ENCODE measurements at regions not wholly inside any gene's neighbourhood (a gene's known extent, or its start where the extent isn't known, plus 50 kb on each side); places are given as distances from the start of the nearest gene placed in this dataset.
A peak's percentile ranks its signal among the peaks of the same experiment; 100 is the strongest.

DNA sequence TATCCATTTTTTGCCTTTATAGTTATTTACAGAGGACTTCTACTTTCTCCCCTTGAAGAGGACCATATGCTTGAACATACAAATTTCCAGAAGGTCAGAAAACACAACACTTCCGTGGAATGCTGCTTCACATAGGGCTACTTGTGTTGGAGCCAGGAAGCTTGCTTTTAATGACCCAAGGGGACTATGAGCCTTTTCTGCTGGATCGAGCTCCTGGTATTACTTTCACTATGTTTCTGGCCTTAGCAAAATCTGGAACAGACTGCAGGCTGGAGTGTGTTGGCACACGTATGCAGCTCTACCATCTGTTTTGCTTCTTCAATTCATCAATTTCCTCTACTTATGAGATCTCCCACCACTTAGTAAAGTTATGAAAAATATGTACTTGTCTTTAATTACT is 69.3 kb upstream of the CBLB start:
- DNase-seq: peak; percentile 22
- TF ChIP-seq, protein P1, sequence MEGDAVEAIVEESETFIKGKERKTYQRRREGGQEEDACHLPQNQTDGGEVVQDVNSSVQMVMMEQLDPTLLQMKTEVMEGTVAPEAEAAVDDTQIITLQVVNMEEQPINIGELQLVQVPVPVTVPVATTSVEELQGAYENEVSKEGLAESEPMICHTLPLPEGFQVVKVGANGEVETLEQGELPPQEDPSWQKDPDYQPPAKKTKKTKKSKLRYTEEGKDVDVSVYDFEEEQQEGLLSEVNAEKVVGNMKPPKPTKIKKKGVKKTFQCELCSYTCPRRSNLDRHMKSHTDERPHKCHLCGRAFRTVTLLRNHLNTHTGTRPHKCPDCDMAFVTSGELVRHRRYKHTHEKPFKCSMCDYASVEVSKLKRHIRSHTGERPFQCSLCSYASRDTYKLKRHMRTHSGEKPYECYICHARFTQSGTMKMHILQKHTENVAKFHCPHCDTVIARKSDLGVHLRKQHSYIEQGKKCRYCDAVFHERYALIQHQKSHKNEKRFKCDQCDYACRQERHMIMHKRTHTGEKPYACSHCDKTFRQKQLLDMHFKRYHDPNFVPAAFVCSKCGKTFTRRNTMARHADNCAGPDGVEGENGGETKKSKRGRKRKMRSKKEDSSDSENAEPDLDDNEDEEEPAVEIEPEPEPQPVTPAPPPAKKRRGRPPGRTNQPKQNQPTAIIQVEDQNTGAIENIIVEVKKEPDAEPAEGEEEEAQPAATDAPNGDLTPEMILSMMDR (IDR thresholded peaks at IDR 0.05; ENCODE audit: partially characterized antibody, unreplicated experiment): no peak
- Mint-ChIP-seq H3K4me3 (ENCODE audit: unreplicated experiment) (peak overlapping the region; percentile 43), H3K36me3 (ENCODE audit: unreplicated experiment) (no peaks in the 10 kb centered on the region), H3K27ac (ENCODE audit: unreplicated experiment) (peak overlapping the region; percentile 71), H3K27me3 (ENCODE audit: unreplicated experiment) (no peaks in the 10 kb centered on the region), H3K4me1 (ENCODE audit: low read depth, unreplicated experiment) (peaks cover 22% of the 10 kb centered on the region), H3K9me3 (ENCODE audit: unreplicated experiment) (no peaks in the 10 kb centered on the region)

DNA sequence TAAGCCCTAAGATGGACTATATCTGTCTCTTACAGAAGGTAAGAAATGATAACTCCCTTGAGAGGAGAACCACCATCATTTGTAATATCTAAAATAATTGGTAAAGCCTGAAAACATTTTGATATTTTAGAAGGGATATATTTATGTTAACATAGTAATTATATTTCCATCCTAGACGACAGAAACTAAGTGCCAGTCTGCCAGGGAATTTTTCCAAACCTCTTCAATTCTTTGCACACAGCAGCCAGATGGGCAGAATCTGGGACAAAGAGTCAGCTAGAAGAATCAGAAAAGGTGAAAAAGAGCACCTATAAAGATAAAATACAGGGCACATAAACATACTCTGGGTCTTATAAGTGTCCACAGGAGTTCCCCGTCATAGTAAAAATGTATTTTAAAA is 70.0 kb upstream of the CBLB start:
- no peaks in the 10 kb centered on the region for H3K27me3 Mint-ChIP-seq (ENCODE audit: unreplicated experiment)
- no peak overlapping the region for H3K4me3 Mint-ChIP-seq (ENCODE audit: unreplicated experiment)
- no peaks in the 10 kb centered on the region for H3K9me3 Mint-ChIP-seq (ENCODE audit: unreplicated experiment)
- TF ChIP-seq, protein P1 (IDR thresholded peaks at IDR 0.05; ENCODE audit: partially characterized antibody, unreplicated experiment): no peak
- peaks cover 22% of the 10 kb centered on the region for H3K4me1 Mint-ChIP-seq (ENCODE audit: low read depth, unreplicated experiment)
- H3K36me3 Mint-ChIP-seq (ENCODE audit: unreplicated experiment): no peaks in the 10 kb centered on the region
- H3K27ac Mint-ChIP-seq (ENCODE audit: unreplicated experiment): peak overlapping the region; percentile 65
- no peak for DNase-seq

DNA sequence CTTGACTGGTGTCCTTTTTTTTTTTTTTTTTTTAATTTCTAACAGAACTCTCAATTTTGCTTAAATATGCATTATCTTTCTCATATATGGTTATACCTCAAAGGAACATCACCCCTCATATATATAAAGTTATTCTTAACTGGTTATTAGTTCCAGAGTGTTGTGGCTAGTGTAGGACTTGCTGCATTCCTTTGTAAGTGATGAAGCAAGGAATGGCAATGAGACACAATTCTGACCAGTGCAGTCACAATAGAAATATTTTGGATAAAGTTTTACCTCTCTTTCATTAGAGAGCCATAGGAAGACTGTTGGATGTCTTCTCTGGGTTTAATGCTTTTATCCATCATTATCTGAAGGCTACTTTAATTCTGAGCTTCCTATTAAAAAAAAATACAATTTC is 75.5 kb upstream of the CBLB start:
- Mint-ChIP-seq H3K9me3 (ENCODE audit: unreplicated experiment) (no peaks in the 10 kb centered on the region), H3K27me3 (ENCODE audit: unreplicated experiment) (no peaks in the 10 kb centered on the region), H3K4me3 (ENCODE audit: unreplicated experiment) (no peak overlapping the region), H3K36me3 (ENCODE audit: unreplicated experiment) (no peaks in the 10 kb centered on the region), H3K4me1 (ENCODE audit: low read depth, unreplicated experiment) (peaks cover 6% of the 10 kb centered on the region), H3K27ac (ENCODE audit: unreplicated experiment) (no peak overlapping the region)
- TF ChIP-seq, protein P1 (IDR thresholded peaks at IDR 0.05; ENCODE audit: partially characterized antibody, unreplicated experiment): no peak
- no peak for DNase-seq

DNA sequence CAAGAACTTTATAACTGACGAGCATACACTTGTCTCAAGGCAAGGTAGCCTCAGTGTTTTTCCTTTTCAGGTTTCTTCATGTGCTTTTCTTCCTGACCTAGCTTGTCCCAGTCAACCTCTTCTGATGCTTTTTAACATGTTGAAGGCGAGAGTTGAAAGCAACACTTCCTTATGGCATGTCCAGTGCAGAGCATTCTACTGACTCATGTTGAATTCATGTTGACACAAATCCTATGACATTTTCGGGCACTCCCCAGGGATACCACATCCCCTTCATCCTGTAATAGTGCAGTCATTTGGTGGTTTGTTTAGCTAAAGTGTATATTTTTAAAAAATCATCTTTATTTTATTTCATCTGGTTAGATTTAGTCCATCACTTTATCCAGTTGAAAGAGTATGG is 75.9 kb upstream of the CBLB start:
- no peak for DNase-seq
- peaks cover 3% of the 10 kb centered on the region for H3K4me1 Mint-ChIP-seq (ENCODE audit: low read depth, unreplicated experiment)
- H3K9me3 Mint-ChIP-seq (ENCODE audit: unreplicated experiment): no peaks in the 10 kb centered on the region
- no peaks in the 10 kb centered on the region for H3K36me3 Mint-ChIP-seq (ENCODE audit: unreplicated experiment)
- no peak overlapping the region for H3K27ac Mint-ChIP-seq (ENCODE audit: unreplicated experiment)
- H3K27me3 Mint-ChIP-seq (ENCODE audit: unreplicated experiment): no peaks in the 10 kb centered on the region
- TF ChIP-seq, protein P1 (IDR thresholded peaks at IDR 0.05; ENCODE audit: partially characterized antibody, unreplicated experiment): no peak
- no peak overlapping the region for H3K4me3 Mint-ChIP-seq (ENCODE audit: unreplicated experiment)

DNA sequence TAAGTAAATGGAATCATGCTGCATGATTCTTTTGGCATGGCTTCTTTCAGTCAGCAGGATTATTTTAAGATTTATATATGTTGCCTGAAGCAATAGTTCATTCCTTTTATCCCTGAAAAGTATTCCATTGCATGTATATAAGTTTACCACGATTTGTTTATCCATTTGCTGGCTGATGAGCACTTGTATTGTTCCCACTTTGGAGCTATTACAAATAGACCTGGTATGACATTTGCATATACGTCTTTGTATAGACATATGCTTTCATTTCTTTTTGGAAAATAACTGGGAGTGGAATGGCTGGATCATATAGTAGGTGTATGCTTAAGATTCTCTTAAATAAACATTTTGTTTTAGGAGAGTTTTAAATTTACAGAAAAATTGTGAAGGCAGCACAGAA is 79.3 kb upstream of the CBLB start:
- no peaks in the 10 kb centered on the region for H3K27me3 Mint-ChIP-seq (ENCODE audit: unreplicated experiment)
- no peaks in the 10 kb centered on the region for H3K4me1 Mint-ChIP-seq (ENCODE audit: low read depth, unreplicated experiment)
- H3K27ac Mint-ChIP-seq (ENCODE audit: unreplicated experiment): no peak overlapping the region
- H3K36me3 Mint-ChIP-seq (ENCODE audit: unreplicated experiment): no peaks in the 10 kb centered on the region
- no peaks in the 10 kb centered on the region for H3K9me3 Mint-ChIP-seq (ENCODE audit: unreplicated experiment)
- H3K4me3 Mint-ChIP-seq (ENCODE audit: unreplicated experiment): no peak overlapping the region
- no peak for DNase-seq
- TF ChIP-seq, protein P1 (IDR thresholded peaks at IDR 0.05; ENCODE audit: partially characterized antibody, unreplicated experiment): no peak

Measured in glutamatergic neuron (in vitro differentiated cells).